Fibroblast of the aortic adventitia (primary cell): ENCODE measurements at regions not wholly inside any gene's neighbourhood (a gene's known extent, or its start where the extent isn't known, plus 50 kb on each side); places are given as distances from the start of the nearest gene placed in this dataset.

Experiments used
- DNase-seq: peaks from one replicate; pipeline ENCODE4 v3.0.0-alpha.2; 2010; ENCODE audit warnings: low read depth
- H3K4me3 ChIP-seq: 2 replicates; pipeline ENCODE4 v1.5.1; 2011; ENCODE audit warnings: low read depth, mild to moderate bottlenecking, control low read depth, low read length, moderate library complexity
- TF ChIP-seq, protein P1 (sequence below): IDR thresholded peaks from 2 replicates; pipeline ENCODE4 v1.5.1; 2011; ENCODE audit warnings: mild to moderate bottlenecking, low read length, control low read depth, inconsistent platforms; ENCODE audit not compliant: insufficient read depth

DNA sequence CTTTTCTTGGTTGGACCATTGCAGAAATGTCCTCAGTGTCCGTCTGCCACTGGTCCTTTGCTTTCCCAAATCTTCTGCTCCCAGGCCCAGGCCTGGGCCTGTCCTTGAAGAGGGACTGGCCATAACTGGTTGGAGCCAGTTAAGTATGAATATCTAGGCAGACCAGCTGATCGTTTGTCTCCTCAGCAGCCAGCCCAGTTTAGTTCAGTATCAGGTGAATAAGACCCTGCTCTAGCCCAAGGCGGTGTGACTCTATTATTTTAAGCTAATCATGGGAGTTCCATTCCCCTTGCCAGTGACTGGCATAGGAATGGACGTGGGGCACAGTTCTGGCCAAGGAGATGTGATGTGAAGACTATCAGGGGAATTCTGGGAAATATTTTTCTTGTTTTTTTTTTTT lies 73.9 kb upstream of the RASGRF1 start:
- TF ChIP-seq, protein P1, sequence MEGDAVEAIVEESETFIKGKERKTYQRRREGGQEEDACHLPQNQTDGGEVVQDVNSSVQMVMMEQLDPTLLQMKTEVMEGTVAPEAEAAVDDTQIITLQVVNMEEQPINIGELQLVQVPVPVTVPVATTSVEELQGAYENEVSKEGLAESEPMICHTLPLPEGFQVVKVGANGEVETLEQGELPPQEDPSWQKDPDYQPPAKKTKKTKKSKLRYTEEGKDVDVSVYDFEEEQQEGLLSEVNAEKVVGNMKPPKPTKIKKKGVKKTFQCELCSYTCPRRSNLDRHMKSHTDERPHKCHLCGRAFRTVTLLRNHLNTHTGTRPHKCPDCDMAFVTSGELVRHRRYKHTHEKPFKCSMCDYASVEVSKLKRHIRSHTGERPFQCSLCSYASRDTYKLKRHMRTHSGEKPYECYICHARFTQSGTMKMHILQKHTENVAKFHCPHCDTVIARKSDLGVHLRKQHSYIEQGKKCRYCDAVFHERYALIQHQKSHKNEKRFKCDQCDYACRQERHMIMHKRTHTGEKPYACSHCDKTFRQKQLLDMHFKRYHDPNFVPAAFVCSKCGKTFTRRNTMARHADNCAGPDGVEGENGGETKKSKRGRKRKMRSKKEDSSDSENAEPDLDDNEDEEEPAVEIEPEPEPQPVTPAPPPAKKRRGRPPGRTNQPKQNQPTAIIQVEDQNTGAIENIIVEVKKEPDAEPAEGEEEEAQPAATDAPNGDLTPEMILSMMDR: no peak
- H3K4me3 ChIP-seq: no peak overlapping the region
- DNase-seq: no peak

DNA sequence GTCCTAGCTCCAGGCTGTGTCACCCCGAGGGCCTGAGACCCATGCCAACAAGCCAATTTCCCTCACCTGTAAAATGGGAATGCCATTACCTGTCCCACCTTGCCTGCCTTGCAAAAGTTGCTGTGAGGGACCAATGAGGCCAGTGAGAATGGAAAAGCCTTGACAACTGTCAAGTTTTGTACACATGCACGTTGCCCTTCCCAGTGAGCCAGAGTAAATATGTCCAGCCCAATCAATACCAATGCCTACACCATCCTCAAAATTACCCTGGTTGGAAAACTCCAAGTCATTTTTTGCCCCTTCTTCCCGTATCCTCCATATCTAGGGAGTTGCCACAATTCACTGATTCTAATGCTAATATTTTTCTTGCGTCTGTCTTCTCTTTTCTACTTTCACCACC lies 73.5 kb upstream of the RASGRF1 start:
- DNase-seq: no peak

DNA sequence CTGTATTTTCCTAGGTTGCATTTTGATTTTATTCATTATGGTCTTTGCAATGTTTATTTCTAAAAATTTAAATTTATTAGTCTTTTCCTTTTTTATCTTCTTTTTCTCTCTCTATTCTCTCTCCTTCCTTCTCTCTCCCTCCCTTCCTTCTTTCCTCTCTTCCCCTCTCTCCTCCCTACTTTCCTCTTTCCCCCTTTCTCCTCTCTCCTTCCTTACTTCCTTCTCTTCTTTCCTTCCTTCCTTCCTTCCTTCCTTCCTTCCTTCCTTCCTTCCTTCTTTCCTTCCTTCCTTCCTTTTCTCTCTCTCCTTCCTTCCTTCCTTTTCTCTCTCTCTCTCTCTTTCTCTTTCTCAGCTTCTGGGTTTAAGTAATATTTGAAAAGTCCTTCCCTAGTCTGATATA lies 72.8 kb upstream of the RASGRF1 start:
- TF ChIP-seq, protein P1: no peak
- DNase-seq: no peak
- no peak overlapping the region for H3K4me3 ChIP-seq

More for the DNA sequence above, 73.5 kb upstream of the RASGRF1 start:
- H3K4me3 ChIP-seq: no peak overlapping the region
- TF ChIP-seq, protein P1: no peak

DNA sequence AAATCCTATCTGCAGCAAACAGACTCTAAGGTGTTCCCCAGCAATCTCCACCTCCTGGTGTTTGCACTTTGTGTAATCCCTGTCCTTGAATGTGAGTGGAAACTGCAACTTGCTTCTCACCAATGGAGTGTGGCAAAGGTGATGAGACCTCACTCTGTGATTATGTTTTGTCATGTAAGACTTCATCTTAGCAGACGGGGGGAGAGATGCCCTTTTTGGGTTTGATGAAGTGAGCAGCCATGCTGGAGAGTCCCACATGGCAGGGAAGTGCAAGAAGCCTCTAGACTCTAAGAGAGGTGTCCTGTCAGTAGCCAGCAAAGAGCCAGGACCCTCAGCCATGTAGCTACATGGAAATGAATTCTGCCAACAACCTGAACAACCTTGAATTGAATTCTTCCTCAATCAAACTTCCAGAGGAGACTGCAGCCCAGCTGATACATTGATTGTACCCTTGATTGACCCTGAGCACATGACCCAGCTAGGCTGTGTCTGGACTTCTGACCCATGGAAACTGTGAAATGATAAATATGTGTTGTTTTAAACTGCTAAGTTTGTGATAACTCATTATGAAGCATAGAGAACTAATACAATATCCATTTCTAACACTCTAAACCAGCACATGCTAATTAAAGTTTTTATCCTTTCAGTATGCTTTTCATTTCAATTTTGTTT lies 71.4 kb upstream of the RASGRF1 start:
- no peak overlapping the region for H3K4me3 ChIP-seq
- no peak for DNase-seq
- TF ChIP-seq, protein P1: no peak

DNA sequence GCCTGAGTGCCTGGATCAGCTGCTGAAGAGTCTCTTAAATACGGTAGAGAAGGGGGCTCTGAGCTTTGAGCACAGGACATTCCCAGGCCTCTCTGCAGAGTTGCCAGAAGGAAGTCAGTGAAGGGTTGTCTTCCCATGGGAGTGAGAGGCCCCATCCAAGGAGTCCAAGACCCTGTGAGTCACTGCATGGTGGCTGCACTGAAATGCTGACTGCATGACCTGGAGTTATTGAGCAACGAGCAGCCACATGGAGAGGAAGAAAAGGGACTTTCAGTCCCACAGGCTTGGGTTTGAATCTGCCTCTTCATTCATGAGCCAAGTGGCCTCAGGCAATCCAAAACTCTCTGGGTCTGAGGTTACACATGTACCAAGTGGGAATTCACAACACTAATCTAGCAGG lies 69.6 kb upstream of the RASGRF1 start:
- peak; percentile 6 for DNase-seq
- H3K4me3 ChIP-seq: no peak overlapping the region
- TF ChIP-seq, protein P1: no peak

DNA sequence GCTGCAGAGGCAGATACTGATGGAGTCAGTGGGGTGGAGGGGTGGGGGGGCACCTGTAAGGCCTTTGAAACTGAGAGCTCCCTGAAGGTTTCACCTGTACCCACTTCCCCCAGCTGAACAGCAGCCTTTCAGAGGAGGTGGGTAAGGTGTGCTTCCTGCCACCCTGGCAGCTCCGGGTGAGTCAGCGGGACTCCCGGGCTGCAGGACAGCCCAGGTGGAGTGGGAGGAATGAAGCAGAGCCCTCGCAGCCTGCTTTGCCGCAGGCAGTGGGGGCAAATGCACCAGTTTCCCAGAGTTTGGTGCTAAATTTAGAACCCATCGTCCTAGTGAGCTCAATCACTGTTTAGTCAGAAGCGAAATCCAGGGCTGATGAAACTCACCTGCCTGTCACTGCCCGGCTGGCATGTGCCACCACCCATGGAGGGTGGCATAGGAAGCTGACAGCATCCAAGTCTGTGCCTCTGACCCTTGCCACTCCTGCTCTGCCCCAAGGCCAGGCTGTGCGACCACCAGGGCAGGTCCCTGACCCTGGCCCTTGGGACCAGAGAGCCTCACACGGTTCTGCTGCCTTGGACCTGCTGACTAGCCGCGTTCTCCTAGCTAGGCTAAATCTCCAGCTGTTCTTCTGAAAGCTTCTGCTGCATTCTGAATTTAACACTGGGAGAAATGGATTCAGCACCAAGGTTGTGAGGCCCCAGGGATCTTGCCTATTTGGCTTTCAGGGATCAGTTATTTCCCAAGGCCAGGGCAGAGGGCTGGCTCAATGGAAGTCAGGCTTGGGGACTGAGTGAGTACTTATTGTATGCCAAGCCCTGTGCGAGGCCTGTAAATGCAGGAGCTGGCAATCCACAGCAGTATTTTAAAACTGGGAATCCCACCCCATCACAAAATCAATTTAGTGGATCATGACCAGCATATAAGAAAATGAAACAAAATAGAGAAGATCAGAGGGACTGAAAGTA lies 67.3 kb upstream of the RASGRF1 start:
- no peak for DNase-seq
- H3K4me3 ChIP-seq: no peak overlapping the region
- TF ChIP-seq, protein P1: no peak
